ENCODE measurements at regions not wholly inside any gene's neighbourhood (a gene's known extent, or its start where the extent isn't known, plus 50 kb on each side); places are given as distances from the start of the nearest gene placed in this dataset.

DNA sequence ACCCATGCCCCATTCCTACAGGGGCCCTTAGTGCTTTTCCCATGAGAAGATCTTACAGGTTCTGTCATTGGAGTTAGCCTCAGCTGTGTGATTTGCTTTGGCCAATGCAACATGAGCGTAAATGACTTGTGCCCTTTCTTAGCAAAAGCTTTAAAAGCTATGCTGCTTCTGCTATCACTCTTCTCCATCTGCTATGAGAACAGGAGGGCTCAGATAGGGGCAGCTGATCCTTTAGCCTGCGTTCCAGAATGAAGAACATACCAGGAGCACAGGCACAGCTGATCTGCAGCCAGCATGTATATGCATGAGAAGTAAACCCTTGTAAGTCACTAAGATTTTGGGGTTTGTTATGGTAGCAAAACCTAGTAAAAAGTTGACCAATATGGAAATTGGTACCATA lies 218.2 kb downstream of the SH2D4B start (continued):
- TF ChIP-seq, protein P1, sequence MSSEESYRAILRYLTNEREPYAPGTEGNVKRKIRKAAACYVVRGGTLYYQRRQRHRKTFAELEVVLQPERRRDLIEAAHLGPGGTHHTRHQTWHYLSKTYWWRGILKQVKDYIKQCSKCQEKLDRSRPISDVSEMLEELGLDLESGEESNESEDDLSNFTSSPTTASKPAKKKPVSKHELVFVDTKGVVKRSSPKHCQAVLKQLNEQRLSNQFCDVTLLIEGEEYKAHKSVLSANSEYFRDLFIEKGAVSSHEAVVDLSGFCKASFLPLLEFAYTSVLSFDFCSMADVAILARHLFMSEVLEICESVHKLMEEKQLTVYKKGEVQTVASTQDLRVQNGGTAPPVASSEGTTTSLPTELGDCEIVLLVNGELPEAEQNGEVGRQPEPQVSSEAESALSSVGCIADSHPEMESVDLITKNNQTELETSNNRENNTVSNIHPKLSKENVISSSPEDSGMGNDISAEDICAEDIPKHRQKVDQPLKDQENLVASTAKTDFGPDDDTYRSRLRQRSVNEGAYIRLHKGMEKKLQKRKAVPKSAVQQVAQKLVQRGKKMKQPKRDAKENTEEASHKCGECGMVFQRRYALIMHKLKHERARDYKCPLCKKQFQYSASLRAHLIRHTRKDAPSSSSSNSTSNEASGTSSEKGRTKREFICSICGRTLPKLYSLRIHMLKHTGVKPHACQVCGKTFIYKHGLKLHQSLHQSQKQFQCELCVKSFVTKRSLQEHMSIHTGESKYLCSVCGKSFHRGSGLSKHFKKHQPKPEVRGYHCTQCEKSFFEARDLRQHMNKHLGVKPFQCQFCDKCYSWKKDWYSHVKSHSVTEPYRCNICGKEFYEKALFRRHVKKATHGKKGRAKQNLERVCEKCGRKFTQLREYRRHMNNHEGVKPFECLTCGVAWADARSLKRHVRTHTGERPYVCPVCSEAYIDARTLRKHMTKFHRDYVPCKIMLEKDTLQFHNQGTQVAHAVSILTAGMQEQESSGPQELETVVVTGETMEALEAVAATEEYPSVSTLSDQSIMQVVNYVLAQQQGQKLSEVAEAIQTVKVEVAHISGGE (CRISPR knock-in tag; IDR thresholded peaks at IDR 0.05): no peak

DNA sequence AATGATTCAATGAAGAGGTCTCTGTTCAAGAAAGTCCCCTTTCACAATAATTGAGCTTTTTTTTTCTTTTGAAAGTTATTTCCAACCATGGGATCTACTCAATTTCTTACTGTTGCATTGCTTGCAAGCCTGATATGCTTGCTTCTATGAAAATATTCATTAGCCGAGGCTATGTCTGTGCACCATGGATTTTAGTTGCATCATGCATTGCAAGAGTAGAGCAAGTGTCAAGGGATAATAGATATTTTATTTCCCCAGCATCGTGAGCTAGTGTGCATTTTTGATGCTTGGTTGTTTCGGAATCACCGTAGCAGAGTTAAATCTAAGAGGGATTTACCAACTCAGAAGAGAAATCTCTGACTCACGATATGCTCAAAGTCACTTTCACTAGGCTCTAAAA lies 222.0 kb downstream of the SH2D4B start:
- Histone ChIP-seq H2AFZ (ENCODE audit: control insufficient read depth, low read depth, low read length) (no peak overlapping the region), H3K4me2 (ENCODE audit: control insufficient read depth, insufficient read depth) (no peak overlapping the region), H3K9ac (ENCODE audit: control insufficient read depth, insufficient read depth, low read length) (no peak overlapping the region), H4K20me1 (ENCODE audit: control insufficient read depth, insufficient read depth) (no peaks in the 10 kb centered on the region), H3K4me1 (ENCODE audit: control insufficient read depth, insufficient read depth, low read length) (no peaks in the 10 kb centered on the region), H3K79me2 (ENCODE audit: control insufficient read depth, insufficient read depth, low read length) (no peaks in the 10 kb centered on the region), H3K36me3 (ENCODE audit: control insufficient read depth in 2 of 2, insufficient read depth in 2 of 2, low read length in 1 of 2) (no peaks in the 10 kb centered on the region), H3K9me3 (replicated peaks; ENCODE audit: control insufficient read depth, insufficient read depth, low read length) (no peaks in the 10 kb centered on the region), H3K27ac (ENCODE audit: control insufficient read depth, insufficient read depth) (no peak overlapping the region), H3K4me3 (no peak overlapping the region), H3K27me3 (replicated peaks in 1 of 2; ENCODE audit: control insufficient read depth in 2 of 2, insufficient read depth in 2 of 2, low read length in 1 of 2) (no peaks in the 10 kb centered on the region; a peak in 1 of 4 replicates)
- no peak for TF ChIP-seq ZBED1 (IDR thresholded peaks at IDR 0.05; ENCODE audit: borderline replicate concordance)
- TF ChIP-seq NR2C2 (IDR thresholded peaks at IDR 0.05; ENCODE audit: borderline replicate concordance, control insufficient read depth, insufficient read length, low read depth): no peak
- no peak for TF ChIP-seq BACH1 (IDR thresholded peaks at IDR 0.05; ENCODE audit: borderline replicate concordance)
- TF ChIP-seq SREBF2 (IDR thresholded peaks at IDR 0.05; ENCODE audit: low read length): no peak
- no peak for TF ChIP-seq PML (IDR thresholded peaks at IDR 0.05; ENCODE audit: low read length)
- no peak for TF ChIP-seq RFX5 (IDR thresholded peaks at IDR 0.05; ENCODE audit: low read depth, low read length)
- TF ChIP-seq, protein P2, sequence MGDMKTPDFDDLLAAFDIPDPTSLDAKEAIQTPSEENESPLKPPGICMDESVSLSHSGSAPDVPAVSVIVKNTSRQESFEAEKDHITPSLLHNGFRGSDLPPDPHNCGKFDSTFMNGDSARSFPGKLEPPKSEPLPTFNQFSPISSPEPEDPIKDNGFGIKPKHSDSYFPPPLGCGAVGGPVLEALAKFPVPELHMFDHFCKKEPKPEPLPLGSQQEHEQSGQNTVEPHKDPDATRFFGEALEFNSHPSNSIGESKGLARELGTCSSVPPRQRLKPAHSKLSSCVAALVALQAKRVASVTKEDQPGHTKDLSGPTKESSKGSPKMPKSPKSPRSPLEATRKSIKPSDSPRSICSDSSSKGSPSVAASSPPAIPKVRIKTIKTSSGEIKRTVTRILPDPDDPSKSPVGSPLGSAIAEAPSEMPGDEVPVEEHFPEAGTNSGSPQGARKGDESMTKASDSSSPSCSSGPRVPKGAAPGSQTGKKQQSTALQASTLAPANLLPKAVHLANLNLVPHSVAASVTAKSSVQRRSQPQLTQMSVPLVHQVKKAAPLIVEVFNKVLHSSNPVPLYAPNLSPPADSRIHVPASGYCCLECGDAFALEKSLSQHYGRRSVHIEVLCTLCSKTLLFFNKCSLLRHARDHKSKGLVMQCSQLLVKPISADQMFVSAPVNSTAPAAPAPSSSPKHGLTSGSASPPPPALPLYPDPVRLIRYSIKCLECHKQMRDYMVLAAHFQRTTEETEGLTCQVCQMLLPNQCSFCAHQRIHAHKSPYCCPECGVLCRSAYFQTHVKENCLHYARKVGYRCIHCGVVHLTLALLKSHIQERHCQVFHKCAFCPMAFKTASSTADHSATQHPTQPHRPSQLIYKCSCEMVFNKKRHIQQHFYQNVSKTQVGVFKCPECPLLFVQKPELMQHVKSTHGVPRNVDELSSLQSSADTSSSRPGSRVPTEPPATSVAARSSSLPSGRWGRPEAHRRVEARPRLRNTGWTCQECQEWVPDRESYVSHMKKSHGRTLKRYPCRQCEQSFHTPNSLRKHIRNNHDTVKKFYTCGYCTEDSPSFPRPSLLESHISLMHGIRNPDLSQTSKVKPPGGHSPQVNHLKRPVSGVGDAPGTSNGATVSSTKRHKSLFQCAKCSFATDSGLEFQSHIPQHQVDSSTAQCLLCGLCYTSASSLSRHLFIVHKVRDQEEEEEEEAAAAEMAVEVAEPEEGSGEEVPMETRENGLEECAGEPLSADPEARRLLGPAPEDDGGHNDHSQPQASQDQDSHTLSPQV (IDR thresholded peaks at IDR 0.05): no peak
- ChIA-PET CTCF (no interaction called here), RAD21 (ENCODE audit: unreplicated experiment) (no interaction called here), POLR2A (no interaction called here), SMC1A (ENCODE audit: uncharacterized antibody, unreplicated experiment) (no interaction called here)
- DNase-seq (ENCODE audit: low read depth, low spot score) (no peak), FAIRE-seq (no peak), ATAC-seq (no peak)
- intact Hi-C loops (cut with micrococcal nuclease; ENCODE audit: unreplicated experiment): no loop called here
- no TSS peak for BruUV-seq (replicated peaks)
- in situ Hi-C loops (cut with MboI): no loop called here
- 47% methylated on average over 5 of the region's 5 CpGs for WGBS (ENCODE audit: insufficient coverage, insufficient replicate concordance, low lambda C conversion rate, missing lambda C conversion rate)
